ENCODE measurements at regions not wholly inside any gene's neighbourhood (a gene's known extent, or its start where the extent isn't known, plus 50 kb on each side); places are given as distances from the start of the nearest gene placed in this dataset.

GRCh38 chr9:90129446-90129845 lies 513.2 kb downstream of the DIRAS2 start:
- no peak overlapping the region for H3K4me2 ChIP-seq (ENCODE audit: low read length)
- H3K9ac ChIP-seq (ENCODE audit: low read length), result no peak overlapping the region

GRCh38 chr9:90131568-90131967 lies 511.1 kb downstream of the DIRAS2 start:
- Histone ChIP-seq H4K20me1 (ENCODE audit: insufficient read depth, low read length) (no peaks in the 10 kb centered on the region), H3K9me3 (ENCODE audit: low read length) (no peaks in the 10 kb centered on the region), H3K9me2 (ENCODE audit: low read depth, low read length) (no peaks in the 10 kb centered on the region), H3K79me2 (ENCODE audit: insufficient read depth, low read length) (no peaks in the 10 kb centered on the region), H3K36me3 (ENCODE audit: insufficient read depth, low read length) (no peaks in the 10 kb centered on the region), H3K4me2 (ENCODE audit: low read length) (no peak overlapping the region), H3F3A (ENCODE audit: insufficient read depth, low read length) (no peaks in the 10 kb centered on the region), H3K4me3 (ENCODE audit: low read depth, low read length, poor library complexity, severe bottlenecking) (no peak overlapping the region), H2AFZ (ENCODE audit: low read length) (no peak overlapping the region), H3K9ac (ENCODE audit: low read length) (no peak overlapping the region), H3K27ac (ENCODE audit: low read depth, low read length, poor library complexity, severe bottlenecking) (no peak overlapping the region), H3K27me3 (ENCODE audit: insufficient read depth, low read length) (no peaks in the 10 kb centered on the region), H3K4me1 (ENCODE audit: insufficient read depth, low read length, severe bottlenecking) (no peaks in the 10 kb centered on the region)
- TF ChIP-seq EZH2 (IDR thresholded peaks at IDR 0.05; ENCODE audit: borderline replicate concordance, low read length) (no peak), CTCF (IDR thresholded peaks at IDR 0.05; ENCODE audit: low read length) (no peak)

More at GRCh38 chr9:90129446-90129845, 513.2 kb downstream of the DIRAS2 start:
- Histone ChIP-seq H3K4me1 (ENCODE audit: insufficient read depth, low read length, severe bottlenecking) (no peaks in the 10 kb centered on the region), H2AFZ (ENCODE audit: low read length) (no peak overlapping the region), H4K20me1 (ENCODE audit: insufficient read depth, low read length) (no peaks in the 10 kb centered on the region), H3K36me3 (ENCODE audit: insufficient read depth, low read length) (no peaks in the 10 kb centered on the region), H3K27ac (ENCODE audit: low read depth, low read length, poor library complexity, severe bottlenecking) (no peak overlapping the region), H3K4me3 (ENCODE audit: low read depth, low read length, poor library complexity, severe bottlenecking) (no peak overlapping the region), H3F3A (ENCODE audit: insufficient read depth, low read length) (no peaks in the 10 kb centered on the region), H3K79me2 (ENCODE audit: insufficient read depth, low read length) (no peaks in the 10 kb centered on the region), H3K9me2 (ENCODE audit: low read depth, low read length) (no peaks in the 10 kb centered on the region), H3K27me3 (ENCODE audit: insufficient read depth, low read length) (no peaks in the 10 kb centered on the region; the same call in 1 of the 2 replicates), H3K9me3 (ENCODE audit: low read length) (no peaks in the 10 kb centered on the region)
- TF ChIP-seq CTCF (IDR thresholded peaks at IDR 0.05; ENCODE audit: low read length), result no peak
- TF ChIP-seq EZH2 (IDR thresholded peaks at IDR 0.05; ENCODE audit: borderline replicate concordance, low read length), result no peak

GRCh38 chr9:90132866-90133265 lies 509.8 kb downstream of the DIRAS2 start:
- no peaks in the 10 kb centered on the region for H3K27me3 ChIP-seq (ENCODE audit: insufficient read depth, low read length)
- H3K9ac ChIP-seq (ENCODE audit: low read length), result no peak overlapping the region
- no peaks in the 10 kb centered on the region for H4K20me1 ChIP-seq (ENCODE audit: insufficient read depth, low read length)
- no peaks in the 10 kb centered on the region for H3K4me1 ChIP-seq (ENCODE audit: insufficient read depth, low read length, severe bottlenecking)
- no peaks in the 10 kb centered on the region for H3K36me3 ChIP-seq (ENCODE audit: insufficient read depth, low read length)
- TF ChIP-seq CTCF (IDR thresholded peaks at IDR 0.05; ENCODE audit: low read length) (no peak), EZH2 (IDR thresholded peaks at IDR 0.05; ENCODE audit: borderline replicate concordance, low read length) (no peak)
- no peaks in the 10 kb centered on the region for H3K79me2 ChIP-seq (ENCODE audit: insufficient read depth, low read length)
- no peaks in the 10 kb centered on the region for H3K9me2 ChIP-seq (ENCODE audit: low read depth, low read length)
- no peak overlapping the region for H2AFZ ChIP-seq (ENCODE audit: low read length)
- no peak overlapping the region for H3K4me2 ChIP-seq (ENCODE audit: low read length)
- no peaks in the 10 kb centered on the region for H3K9me3 ChIP-seq (ENCODE audit: low read length)
- no peak overlapping the region for H3K27ac ChIP-seq (ENCODE audit: low read depth, low read length, poor library complexity, severe bottlenecking)
- no peaks in the 10 kb centered on the region for H3F3A ChIP-seq (ENCODE audit: insufficient read depth, low read length)
- H3K4me3 ChIP-seq (ENCODE audit: low read depth, low read length, poor library complexity, severe bottlenecking), result no peak overlapping the region

Data from OCI-LY1 (cell line).